ENCODE measurements at regions not wholly inside any gene's neighbourhood (a gene's known extent, or its start where the extent isn't known, plus 50 kb on each side); places are given as distances from the start of the nearest gene placed in this dataset.

DNA sequence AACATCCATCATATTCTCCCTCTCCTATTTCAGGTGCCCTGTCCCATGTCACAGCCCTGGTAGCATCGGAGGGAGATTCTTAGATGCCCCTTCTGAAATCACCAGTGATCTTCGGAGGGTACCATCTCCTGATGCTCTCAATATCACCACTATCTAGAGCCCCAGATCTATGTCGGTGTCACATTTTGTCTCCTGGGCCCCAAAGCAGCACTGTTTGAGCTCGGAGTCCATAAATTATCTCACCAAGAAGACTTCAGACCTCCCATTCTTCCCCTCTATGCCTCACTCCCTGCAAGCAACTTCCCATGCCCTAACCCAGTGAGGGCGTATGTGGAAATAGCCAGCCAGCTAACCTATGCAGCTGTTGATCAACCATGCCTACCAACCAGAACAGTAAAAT lies 51.5 kb upstream of the NLK start:
- no peaks in the 10 kb centered on the region for H4K20me1 ChIP-seq (replicated peaks; ENCODE audit: insufficient read depth)
- no peaks in the 10 kb centered on the region for H3K36me3 ChIP-seq (ENCODE audit: insufficient read depth)
- no peaks in the 10 kb centered on the region for H3K27me3 ChIP-seq (ENCODE audit: insufficient read depth)
- Mint-ChIP-seq H3K36me3 (ENCODE audit: low read depth) (no peaks in the 10 kb centered on the region), H3K4me3 (no peak overlapping the region), H3K27me3 (ENCODE audit: insufficient read depth, low read depth, poor library complexity) (no peaks in the 10 kb centered on the region), H3K9me3 (no peaks in the 10 kb centered on the region), H3K4me1 (peaks cover 10% of the 10 kb centered on the region), H3K27ac (no peak overlapping the region)
- no peak overlapping the region for H3K27ac ChIP-seq (ENCODE audit: low read depth)
- no peaks in the 10 kb centered on the region for H3K79me2 ChIP-seq (replicated peaks; ENCODE audit: insufficient read depth)
- no peaks in the 10 kb centered on the region for H3F3A ChIP-seq (replicated peaks; ENCODE audit: low read depth)
- no peak for DNase-seq (ENCODE audit: low spot score)
- H3K4me2 ChIP-seq: no peak overlapping the region
- TF ChIP-seq JUNB (IDR thresholded peaks at IDR 0.05; ENCODE audit: unreplicated experiment): no peak
- TF ChIP-seq, protein P1, sequence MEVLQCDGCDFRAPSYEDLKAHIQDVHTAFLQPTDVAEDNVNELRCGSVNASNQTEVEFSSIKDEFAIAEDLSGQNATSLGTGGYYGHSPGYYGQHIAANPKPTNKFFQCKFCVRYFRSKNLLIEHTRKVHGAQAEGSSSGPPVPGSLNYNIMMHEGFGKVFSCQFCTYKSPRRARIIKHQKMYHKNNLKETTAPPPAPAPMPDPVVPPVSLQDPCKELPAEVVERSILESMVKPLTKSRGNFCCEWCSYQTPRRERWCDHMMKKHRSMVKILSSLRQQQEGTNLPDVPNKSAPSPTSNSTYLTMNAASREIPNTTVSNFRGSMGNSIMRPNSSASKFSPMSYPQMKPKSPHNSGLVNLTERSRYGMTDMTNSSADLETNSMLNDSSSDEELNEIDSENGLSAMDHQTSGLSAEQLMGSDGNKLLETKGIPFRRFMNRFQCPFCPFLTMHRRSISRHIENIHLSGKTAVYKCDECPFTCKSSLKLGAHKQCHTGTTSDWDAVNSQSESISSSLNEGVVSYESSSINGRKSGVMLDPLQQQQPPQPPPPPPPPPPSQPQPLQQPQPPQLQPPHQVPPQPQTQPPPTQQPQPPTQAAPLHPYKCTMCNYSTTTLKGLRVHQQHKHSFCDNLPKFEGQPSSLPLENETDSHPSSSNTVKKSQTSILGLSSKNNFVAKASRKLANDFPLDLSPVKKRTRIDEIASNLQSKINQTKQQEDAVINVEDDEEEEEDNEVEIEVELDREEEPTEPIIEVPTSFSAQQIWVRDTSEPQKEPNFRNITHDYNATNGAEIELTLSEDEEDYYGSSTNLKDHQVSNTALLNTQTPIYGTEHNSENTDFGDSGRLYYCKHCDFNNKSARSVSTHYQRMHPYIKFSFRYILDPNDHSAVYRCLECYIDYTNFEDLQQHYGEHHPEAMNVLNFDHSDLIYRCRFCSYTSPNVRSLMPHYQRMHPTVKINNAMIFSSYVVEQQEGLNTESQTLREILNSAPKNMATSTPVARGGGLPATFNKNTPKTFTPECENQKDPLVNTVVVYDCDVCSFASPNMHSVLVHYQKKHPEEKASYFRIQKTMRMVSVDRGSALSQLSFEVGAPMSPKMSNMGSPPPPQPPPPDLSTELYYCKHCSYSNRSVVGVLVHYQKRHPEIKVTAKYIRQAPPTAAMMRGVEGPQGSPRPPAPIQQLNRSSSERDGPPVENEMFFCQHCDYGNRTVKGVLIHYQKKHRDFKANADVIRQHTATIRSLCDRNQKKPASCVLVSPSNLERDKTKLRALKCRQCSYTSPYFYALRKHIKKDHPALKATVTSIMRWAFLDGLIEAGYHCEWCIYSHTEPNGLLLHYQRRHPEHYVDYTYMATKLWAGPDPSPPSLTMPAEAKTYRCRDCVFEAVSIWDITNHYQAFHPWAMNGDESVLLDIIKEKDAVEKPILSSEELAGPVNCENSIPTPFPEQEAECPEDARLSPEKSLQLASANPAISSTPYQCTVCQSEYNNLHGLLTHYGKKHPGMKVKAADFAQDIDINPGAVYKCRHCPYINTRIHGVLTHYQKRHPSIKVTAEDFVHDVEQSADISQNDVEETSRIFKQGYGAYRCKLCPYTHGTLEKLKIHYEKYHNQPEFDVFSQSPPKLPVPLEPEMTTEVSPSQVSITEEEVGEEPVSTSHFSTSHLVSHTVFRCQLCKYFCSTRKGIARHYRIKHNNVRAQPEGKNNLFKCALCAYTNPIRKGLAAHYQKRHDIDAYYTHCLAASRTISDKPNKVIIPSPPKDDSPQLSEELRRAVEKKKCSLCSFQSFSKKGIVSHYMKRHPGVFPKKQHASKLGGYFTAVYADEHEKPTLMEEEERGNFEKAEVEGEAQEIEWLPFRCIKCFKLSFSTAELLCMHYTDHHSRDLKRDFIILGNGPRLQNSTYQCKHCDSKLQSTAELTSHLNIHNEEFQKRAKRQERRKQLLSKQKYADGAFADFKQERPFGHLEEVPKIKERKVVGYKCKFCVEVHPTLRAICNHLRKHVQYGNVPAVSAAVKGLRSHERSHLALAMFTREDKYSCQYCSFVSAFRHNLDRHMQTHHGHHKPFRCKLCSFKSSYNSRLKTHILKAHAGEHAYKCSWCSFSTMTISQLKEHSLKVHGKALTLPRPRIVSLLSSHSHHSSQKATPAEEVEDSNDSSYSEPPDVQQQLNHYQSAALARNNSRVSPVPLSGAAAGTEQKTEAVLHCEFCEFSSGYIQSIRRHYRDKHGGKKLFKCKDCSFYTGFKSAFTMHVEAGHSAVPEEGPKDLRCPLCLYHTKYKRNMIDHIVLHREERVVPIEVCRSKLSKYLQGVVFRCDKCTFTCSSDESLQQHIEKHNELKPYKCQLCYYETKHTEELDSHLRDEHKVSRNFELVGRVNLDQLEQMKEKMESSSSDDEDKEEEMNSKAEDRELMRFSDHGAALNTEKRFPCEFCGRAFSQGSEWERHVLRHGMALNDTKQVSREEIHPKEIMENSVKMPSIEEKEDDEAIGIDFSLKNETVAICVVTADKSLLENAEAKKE (CRISPR knock-in tag; IDR thresholded peaks at IDR 0.05): no peak
- TF ChIP-seq, protein P2, sequence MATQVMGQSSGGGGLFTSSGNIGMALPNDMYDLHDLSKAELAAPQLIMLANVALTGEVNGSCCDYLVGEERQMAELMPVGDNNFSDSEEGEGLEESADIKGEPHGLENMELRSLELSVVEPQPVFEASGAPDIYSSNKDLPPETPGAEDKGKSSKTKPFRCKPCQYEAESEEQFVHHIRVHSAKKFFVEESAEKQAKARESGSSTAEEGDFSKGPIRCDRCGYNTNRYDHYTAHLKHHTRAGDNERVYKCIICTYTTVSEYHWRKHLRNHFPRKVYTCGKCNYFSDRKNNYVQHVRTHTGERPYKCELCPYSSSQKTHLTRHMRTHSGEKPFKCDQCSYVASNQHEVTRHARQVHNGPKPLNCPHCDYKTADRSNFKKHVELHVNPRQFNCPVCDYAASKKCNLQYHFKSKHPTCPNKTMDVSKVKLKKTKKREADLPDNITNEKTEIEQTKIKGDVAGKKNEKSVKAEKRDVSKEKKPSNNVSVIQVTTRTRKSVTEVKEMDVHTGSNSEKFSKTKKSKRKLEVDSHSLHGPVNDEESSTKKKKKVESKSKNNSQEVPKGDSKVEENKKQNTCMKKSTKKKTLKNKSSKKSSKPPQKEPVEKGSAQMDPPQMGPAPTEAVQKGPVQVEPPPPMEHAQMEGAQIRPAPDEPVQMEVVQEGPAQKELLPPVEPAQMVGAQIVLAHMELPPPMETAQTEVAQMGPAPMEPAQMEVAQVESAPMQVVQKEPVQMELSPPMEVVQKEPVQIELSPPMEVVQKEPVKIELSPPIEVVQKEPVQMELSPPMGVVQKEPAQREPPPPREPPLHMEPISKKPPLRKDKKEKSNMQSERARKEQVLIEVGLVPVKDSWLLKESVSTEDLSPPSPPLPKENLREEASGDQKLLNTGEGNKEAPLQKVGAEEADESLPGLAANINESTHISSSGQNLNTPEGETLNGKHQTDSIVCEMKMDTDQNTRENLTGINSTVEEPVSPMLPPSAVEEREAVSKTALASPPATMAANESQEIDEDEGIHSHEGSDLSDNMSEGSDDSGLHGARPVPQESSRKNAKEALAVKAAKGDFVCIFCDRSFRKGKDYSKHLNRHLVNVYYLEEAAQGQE (IDR thresholded peaks at IDR 0.05; ENCODE audit: unreplicated experiment): no peak
- TF ChIP-seq, protein P3, sequence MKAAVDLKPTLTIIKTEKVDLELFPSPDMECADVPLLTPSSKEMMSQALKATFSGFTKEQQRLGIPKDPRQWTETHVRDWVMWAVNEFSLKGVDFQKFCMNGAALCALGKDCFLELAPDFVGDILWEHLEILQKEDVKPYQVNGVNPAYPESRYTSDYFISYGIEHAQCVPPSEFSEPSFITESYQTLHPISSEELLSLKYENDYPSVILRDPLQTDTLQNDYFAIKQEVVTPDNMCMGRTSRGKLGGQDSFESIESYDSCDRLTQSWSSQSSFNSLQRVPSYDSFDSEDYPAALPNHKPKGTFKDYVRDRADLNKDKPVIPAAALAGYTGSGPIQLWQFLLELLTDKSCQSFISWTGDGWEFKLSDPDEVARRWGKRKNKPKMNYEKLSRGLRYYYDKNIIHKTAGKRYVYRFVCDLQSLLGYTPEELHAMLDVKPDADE (IDR thresholded peaks at IDR 0.05): no peak
- no peak for TF ChIP-seq ZNF331 (CRISPR knock-in tag; IDR thresholded peaks at IDR 0.05; ENCODE audit: low read depth)
- no peak for TF ChIP-seq EZH2phosphoT487 (IDR thresholded peaks at IDR 0.05; ENCODE audit: unreplicated experiment)
- no peak for TF ChIP-seq ZNF114 (CRISPR knock-in tag; IDR thresholded peaks at IDR 0.05)
- TF ChIP-seq, protein P4, sequence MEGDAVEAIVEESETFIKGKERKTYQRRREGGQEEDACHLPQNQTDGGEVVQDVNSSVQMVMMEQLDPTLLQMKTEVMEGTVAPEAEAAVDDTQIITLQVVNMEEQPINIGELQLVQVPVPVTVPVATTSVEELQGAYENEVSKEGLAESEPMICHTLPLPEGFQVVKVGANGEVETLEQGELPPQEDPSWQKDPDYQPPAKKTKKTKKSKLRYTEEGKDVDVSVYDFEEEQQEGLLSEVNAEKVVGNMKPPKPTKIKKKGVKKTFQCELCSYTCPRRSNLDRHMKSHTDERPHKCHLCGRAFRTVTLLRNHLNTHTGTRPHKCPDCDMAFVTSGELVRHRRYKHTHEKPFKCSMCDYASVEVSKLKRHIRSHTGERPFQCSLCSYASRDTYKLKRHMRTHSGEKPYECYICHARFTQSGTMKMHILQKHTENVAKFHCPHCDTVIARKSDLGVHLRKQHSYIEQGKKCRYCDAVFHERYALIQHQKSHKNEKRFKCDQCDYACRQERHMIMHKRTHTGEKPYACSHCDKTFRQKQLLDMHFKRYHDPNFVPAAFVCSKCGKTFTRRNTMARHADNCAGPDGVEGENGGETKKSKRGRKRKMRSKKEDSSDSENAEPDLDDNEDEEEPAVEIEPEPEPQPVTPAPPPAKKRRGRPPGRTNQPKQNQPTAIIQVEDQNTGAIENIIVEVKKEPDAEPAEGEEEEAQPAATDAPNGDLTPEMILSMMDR (conservative IDR thresholded peaks at IDR 0.05; ENCODE audit: low read depth in 2 of 2): no peak
- TF ChIP-seq NANOG (IDR thresholded peaks at IDR 0.05; ENCODE audit: borderline replicate concordance): no peak
- no peak for TF ChIP-seq EZH2 (IDR thresholded peaks at IDR 0.05; ENCODE audit: low read depth, unreplicated experiment)
- no peak for TF ChIP-seq POLR2AphosphoS5 (IDR thresholded peaks at IDR 0.05; ENCODE audit: low read depth)
- no peak for TF ChIP-seq STAT1 (IDR thresholded peaks at IDR 0.05; ENCODE audit: unreplicated experiment)
- no peak for TF ChIP-seq CREB1 (CRISPR knock-in tag; IDR thresholded peaks at IDR 0.05; ENCODE audit: low read depth)
- no peak overlapping the region for H2AFZ ChIP-seq
- no peak for ATAC-seq
- H3K4me3 ChIP-seq: no peak overlapping the region
- H3K4me1 ChIP-seq (ENCODE audit: insufficient read depth): peaks cover 9% of the 10 kb centered on the region
- peaks cover 27% of the 10 kb centered on the region for H3K9me2 ChIP-seq (ENCODE audit: insufficient read depth)
